MM.1S (cell line): ENCODE measurements at regions not wholly inside any gene's neighbourhood (a gene's known extent, or its start where the extent isn't known, plus 50 kb on each side); places are given as distances from the start of the nearest gene placed in this dataset.

Experiments
- EZH2 ChIP-seq: fragments of 300-600 bp; sonication (generic); optimal IDR thresholded peaks from 2 replicates; pipeline ENCODE3; 2017; ENCODE audit warnings: low read depth, mild to moderate bottlenecking, antibody characterized with exemption, low read length, mixed read lengths
- TF ChIP-seq, protein P1 (sequence below): fragments of 300-600 bp; sonication (generic); IDR thresholded peaks from 2 replicates; pipeline ENCODE4 v1.5.1; 2016; ENCODE audit warnings: antibody characterized with exemption, low read length, mixed read lengths

DNA sequence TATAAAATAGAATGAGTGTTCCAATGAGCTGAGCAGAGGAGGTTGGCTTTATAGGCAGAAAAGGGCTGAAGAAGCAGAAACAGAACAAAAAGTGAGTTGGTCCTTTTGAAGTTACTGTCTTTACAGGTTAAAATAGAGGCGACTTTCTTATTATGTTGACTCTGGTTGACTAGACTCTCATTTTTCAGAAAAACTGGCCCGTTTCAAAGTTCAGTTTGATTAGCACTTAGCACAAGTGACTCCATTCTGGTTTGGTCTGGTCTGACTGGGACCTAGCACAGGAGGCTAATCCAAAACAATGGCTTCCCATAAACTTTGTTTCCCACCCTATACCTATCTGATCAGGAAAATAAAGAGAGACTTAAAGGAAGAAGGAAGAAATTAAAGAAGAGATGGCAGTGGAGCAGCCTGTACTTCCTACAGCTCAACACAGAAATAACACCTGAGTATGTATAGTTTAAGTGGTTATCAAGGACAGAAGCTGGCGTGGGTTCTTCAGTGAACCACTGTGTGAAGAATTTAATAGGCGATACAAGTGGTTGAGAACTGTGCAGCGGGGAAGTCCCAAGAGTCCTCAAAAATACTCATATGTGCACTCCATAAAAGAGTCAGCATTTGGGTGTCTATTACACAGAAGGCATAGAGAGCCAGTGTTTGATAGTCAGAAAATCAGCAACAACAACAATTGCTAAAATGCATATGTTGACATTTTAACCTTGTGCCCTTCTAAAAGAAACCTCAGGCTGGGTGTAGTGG, 554.8 kb upstream of the HTR2C start:
- TF ChIP-seq, protein P1, sequence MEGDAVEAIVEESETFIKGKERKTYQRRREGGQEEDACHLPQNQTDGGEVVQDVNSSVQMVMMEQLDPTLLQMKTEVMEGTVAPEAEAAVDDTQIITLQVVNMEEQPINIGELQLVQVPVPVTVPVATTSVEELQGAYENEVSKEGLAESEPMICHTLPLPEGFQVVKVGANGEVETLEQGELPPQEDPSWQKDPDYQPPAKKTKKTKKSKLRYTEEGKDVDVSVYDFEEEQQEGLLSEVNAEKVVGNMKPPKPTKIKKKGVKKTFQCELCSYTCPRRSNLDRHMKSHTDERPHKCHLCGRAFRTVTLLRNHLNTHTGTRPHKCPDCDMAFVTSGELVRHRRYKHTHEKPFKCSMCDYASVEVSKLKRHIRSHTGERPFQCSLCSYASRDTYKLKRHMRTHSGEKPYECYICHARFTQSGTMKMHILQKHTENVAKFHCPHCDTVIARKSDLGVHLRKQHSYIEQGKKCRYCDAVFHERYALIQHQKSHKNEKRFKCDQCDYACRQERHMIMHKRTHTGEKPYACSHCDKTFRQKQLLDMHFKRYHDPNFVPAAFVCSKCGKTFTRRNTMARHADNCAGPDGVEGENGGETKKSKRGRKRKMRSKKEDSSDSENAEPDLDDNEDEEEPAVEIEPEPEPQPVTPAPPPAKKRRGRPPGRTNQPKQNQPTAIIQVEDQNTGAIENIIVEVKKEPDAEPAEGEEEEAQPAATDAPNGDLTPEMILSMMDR = no peak
- TF ChIP-seq EZH2 = no peak
